GM21737 (cell line): ENCODE measurements at regions not wholly inside any gene's neighbourhood (a gene's known extent, or its start where the extent isn't known, plus 50 kb on each side); places are given as distances from the start of the nearest gene placed in this dataset.
"Not testable (repeated sequence)": the region's sequence is repeated elsewhere in the genome, so short reads cannot be mapped to it uniquely, and the experiment has no call there.

Experiments
- ATAC-seq: cut with Tn5 transposase; IDR thresholded peaks from one replicate; pipeline ENCODE4 v1.9.1; 2021; ENCODE audit warnings: mild to moderate bottlenecking, moderate library complexity; ENCODE audit not compliant: unreplicated experiment

- ATAC-seq, result no peak
Observed at GRCh38 chr1:163570071-163570470, 248.3 kb downstream of the NUF2 start.

- no peak for ATAC-seq
Observed at GRCh38 chr1:163571950-163572349, 250.2 kb downstream of the NUF2 start.

GRCh38 chr1:163574119-163574518 is 252.4 kb downstream of the NUF2 start:
- ATAC-seq, result no peak

GRCh38 chr1:163580926-163581325 is 259.2 kb downstream of the NUF2 start:
- ATAC-seq, result no peak

- ATAC-seq, result no peak
Observed at GRCh38 chr1:163583661-163584181, 262.0 kb downstream of the NUF2 start.

- ATAC-seq, result no peak
Observed at GRCh38 chr1:163585796-163586195, 264.0 kb downstream of the NUF2 start.

GRCh38 chr1:163588796-163589195 is 267.0 kb downstream of the NUF2 start:
- no peak for ATAC-seq

- ATAC-seq, result no peak
Observed at GRCh38 chr1:163589735-163590134, 268.0 kb downstream of the NUF2 start.

- ATAC-seq, result not testable (repeated sequence)
Observed at GRCh38 chr1:163591131-163591530, 269.4 kb downstream of the NUF2 start.

- ATAC-seq, result not testable (repeated sequence)
Observed at GRCh38 chr1:163592623-163593022, 270.9 kb downstream of the NUF2 start.

GRCh38 chr1:163596106-163596505 is 274.4 kb downstream of the NUF2 start:
- not testable (repeated sequence) for ATAC-seq

- no peak for ATAC-seq
Observed at GRCh38 chr1:163596541-163597258, 274.9 kb downstream of the NUF2 start.

GRCh38 chr1:163604321-163604720 is 282.6 kb downstream of the NUF2 start:
- no peak for ATAC-seq

GRCh38 chr1:163604896-163605295 is 283.1 kb downstream of the NUF2 start:
- ATAC-seq, result no peak

- ATAC-seq, result no peak
Observed at GRCh38 chr1:163608979-163609378, 287.2 kb downstream of the NUF2 start.

- ATAC-seq, result no peak
Observed at GRCh38 chr1:163609858-163610257, 288.1 kb downstream of the NUF2 start.

GRCh38 chr1:163610486-163610885 is 288.7 kb downstream of the NUF2 start:
- ATAC-seq, result no peak

- ATAC-seq, result no peak
Observed at GRCh38 chr1:163614361-163614760, 292.6 kb downstream of the NUF2 start.

- ATAC-seq, result no peak
Observed at GRCh38 chr1:163628034-163628773, 306.4 kb downstream of the NUF2 start.

GRCh38 chr1:163632269-163632668 is 310.5 kb downstream of the NUF2 start:
- ATAC-seq, result no peak

- ATAC-seq, result no peak
Observed at GRCh38 chr1:163633366-163633765, 311.6 kb downstream of the NUF2 start.

- not testable (repeated sequence) for ATAC-seq
Observed at GRCh38 chr1:163645676-163646075, 323.9 kb downstream of the NUF2 start.
